ENCODE measurements at regions not wholly inside any gene's neighbourhood (a gene's known extent, or its start where the extent isn't known, plus 50 kb on each side); places are given as distances from the start of the nearest gene placed in this dataset.

DNA sequence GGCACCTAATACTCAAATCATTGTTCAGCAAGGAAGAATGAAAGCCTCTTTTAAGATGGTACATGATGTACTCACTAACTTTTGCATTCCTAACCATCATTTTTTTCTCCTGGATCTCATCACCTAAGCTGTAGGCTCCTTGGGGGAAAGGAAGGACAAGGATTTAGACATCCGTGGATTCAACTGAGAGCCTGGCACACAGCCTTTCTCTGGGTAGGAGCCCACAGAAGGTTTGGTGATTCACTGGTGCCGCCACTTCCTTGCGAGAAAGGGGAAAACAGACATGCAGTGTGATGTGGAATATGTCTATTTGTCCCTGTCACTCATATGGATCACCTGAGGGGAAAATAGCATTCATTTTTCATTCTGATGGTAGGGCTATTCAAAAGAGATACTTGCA lies 147.3 kb downstream of the PCDH7 start:
- no peak for TF ChIP-seq EZH2 (IDR thresholded peaks at IDR 0.05; ENCODE audit: low read length, missing control alignments)
- TF ChIP-seq, protein P1, sequence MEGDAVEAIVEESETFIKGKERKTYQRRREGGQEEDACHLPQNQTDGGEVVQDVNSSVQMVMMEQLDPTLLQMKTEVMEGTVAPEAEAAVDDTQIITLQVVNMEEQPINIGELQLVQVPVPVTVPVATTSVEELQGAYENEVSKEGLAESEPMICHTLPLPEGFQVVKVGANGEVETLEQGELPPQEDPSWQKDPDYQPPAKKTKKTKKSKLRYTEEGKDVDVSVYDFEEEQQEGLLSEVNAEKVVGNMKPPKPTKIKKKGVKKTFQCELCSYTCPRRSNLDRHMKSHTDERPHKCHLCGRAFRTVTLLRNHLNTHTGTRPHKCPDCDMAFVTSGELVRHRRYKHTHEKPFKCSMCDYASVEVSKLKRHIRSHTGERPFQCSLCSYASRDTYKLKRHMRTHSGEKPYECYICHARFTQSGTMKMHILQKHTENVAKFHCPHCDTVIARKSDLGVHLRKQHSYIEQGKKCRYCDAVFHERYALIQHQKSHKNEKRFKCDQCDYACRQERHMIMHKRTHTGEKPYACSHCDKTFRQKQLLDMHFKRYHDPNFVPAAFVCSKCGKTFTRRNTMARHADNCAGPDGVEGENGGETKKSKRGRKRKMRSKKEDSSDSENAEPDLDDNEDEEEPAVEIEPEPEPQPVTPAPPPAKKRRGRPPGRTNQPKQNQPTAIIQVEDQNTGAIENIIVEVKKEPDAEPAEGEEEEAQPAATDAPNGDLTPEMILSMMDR (conservative IDR thresholded peaks at IDR 0.05 in 1 of 2, IDR thresholded peaks at IDR 0.05 in 1 of 2; ENCODE audit: low read depth in 1 of 2, low read length in 2 of 2): no peak

Data from fibroblast of lung (primary cell).